DND-41 (cell line): ENCODE measurements at regions not wholly inside any gene's neighbourhood (a gene's known extent, or its start where the extent isn't known, plus 50 kb on each side); places are given as distances from the start of the nearest gene placed in this dataset.

Experiments
- EZH2 ChIP-seq: IDR thresholded peaks from 3 replicates; pipeline ENCODE4 v1.6.1; 2012; ENCODE audit warnings: borderline replicate concordance, low read depth, mild to moderate bottlenecking, moderate library complexity, low read length, inconsistent platforms; ENCODE audit not compliant: severe bottlenecking
- TF ChIP-seq, protein P1 (sequence below): IDR thresholded peaks from 2 replicates; pipeline ENCODE4 v1.5.1; 2012; ENCODE audit warnings: borderline replicate concordance, low read length, moderate library complexity, mild to moderate bottlenecking; ENCODE audit not compliant: poor library complexity, severe bottlenecking; ENCODE audit errors: extremely low read depth

DNA sequence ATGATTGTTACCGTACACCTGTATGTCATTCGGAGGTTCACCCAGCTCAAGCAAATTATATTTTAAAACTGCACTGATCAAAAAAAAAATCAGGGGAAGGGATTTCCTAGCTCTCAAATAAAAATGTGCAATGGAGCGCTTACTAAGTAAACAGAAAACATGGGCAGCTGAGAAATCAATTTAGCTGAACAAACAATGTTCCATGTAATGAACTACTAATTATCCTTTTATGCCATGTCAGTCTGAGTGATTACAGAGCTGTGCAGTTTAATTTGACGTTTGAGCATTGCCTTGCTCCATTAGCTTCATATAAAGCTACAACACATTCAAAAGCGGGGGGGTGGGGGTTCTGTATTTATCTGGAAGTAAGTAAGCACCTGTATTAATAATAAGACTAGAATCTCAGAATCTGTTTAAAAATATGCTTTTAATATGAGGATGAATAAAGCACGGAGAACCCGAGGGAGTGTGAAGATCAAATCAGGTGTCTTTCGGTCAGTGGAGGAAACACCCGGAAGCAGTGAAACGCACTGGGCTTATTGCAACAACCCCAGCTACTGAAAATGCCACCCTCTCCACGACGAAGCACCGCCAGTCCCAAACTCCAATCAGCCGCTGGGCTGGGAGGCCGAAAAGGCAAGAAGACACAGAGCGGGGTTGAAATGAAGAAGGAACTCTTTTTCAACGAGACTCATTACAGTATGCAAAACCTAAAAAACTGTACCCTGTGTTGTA lies 196.5 kb upstream of the ATP11B start:
- TF ChIP-seq, protein P1, sequence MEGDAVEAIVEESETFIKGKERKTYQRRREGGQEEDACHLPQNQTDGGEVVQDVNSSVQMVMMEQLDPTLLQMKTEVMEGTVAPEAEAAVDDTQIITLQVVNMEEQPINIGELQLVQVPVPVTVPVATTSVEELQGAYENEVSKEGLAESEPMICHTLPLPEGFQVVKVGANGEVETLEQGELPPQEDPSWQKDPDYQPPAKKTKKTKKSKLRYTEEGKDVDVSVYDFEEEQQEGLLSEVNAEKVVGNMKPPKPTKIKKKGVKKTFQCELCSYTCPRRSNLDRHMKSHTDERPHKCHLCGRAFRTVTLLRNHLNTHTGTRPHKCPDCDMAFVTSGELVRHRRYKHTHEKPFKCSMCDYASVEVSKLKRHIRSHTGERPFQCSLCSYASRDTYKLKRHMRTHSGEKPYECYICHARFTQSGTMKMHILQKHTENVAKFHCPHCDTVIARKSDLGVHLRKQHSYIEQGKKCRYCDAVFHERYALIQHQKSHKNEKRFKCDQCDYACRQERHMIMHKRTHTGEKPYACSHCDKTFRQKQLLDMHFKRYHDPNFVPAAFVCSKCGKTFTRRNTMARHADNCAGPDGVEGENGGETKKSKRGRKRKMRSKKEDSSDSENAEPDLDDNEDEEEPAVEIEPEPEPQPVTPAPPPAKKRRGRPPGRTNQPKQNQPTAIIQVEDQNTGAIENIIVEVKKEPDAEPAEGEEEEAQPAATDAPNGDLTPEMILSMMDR: no peak
- TF ChIP-seq EZH2: no peak
